Transverse colon (tissue), 4 donors: ENCODE measurements at regions not wholly inside any gene's neighbourhood (a gene's known extent, or its start where the extent isn't known, plus 50 kb on each side); places are given as distances from the start of the nearest gene placed in this dataset.
"Not testable (repeated sequence)": the region's sequence is repeated elsewhere in the genome, so short reads cannot be mapped to it uniquely, and the experiment has no call there.

Experiments used
- DNase-seq: peaks from one replicate; pipeline ENCODE4 v3.0.0-alpha.2; 2019
- H3K27ac ChIP-seq, 4 donors: fragments of 200-600 bp; sonication (generic); 2 replicates each; pipeline ENCODE4 v1.5.1; 2016 to 2018; ENCODE audit warnings: inconsistent platforms in 4 of 4
- H3K27me3 ChIP-seq: fragments of 200-600 bp; sonication (generic); 2 replicates; pipeline ENCODE4 v1.5.1; 2017; ENCODE audit warnings: inconsistent platforms
- H3K36me3 ChIP-seq, 4 donors: fragments of 200-600 bp; sonication (generic); 2 replicates each; pipeline ENCODE4 v1.5.1; 2017 to 2019; ENCODE audit warnings: inconsistent platforms in 4 of 4
- H3K4me1 ChIP-seq, 4 donors: fragments of 200-600 bp; sonication (generic); 2 replicates each; pipeline ENCODE4 v1.5.1; 2017 to 2020; ENCODE audit warnings: inconsistent platforms in 4 of 4
- H3K4me3 ChIP-seq, 4 donors: fragments of 200-600 bp; sonication (generic); 1 replicate in 1 of 4; 2 replicates in 3 of 4; pipeline versions ENCODE4 v1.5.1 to v1.6.1; 2017 to 2019; ENCODE audit warnings: inconsistent platforms in 4 of 4
- H3K9me3 ChIP-seq, 2 donors: fragments of 200-600 bp; sonication (generic); 2 replicates each; pipeline ENCODE4 v1.5.1; 2017 to 2019; ENCODE audit warnings: inconsistent platforms in 2 of 2
- EP300 ChIP-seq: sonication (generic); formaldehyde crosslinking; IDR thresholded peaks from one replicate; pipeline ENCODE4 v1.6.1; 2017; ENCODE audit warnings: antibody characterized with exemption, low read depth
- POLR2A ChIP-seq: fragments of 450-650 bp; IDR thresholded peaks from one replicate; pipeline ENCODE4 v1.6.1; 2016; ENCODE audit warnings: antibody characterized with exemption, mild to moderate bottlenecking, moderate library complexity
- POLR2AphosphoS5 ChIP-seq, 3 donors: sonication (generic); formaldehyde crosslinking; IDR thresholded peaks; one replicate each; pipeline ENCODE4 v1.6.1; 2016; ENCODE audit warnings: antibody characterized with exemption in 3 of 3
- WGBS, 2 donors: methylation state at CpG; one replicate each; pipeline ENCODE4 v1.1.5; 2018; ENCODE audit warnings: low coverage in 1 of 2; 5-methylcytosine and 5-hydroxymethylcytosine counted together
- in situ Hi-C, 4 donors: fragments of 200-750 bp; cut with MboI; loops; one replicate each; pipeline versions ENCODE4 v1.15.0 to v1.15.1; 2017; ENCODE audit warnings: low sequenced_read_pairs in 3 of 4, low pct_ligation_motif_present in 1 of 4, low pct_unique_long_range_greater_than_20kb in 1 of 4
- intact Hi-C: fragments of 100-400 bp; cut with DNase I; formaldehyde crosslinking; loops from one replicate; pipeline ENCODE4 v1.15.1; 2023; ENCODE audit warnings: low total_unique reads
- TF ChIP-seq, protein P1 (sequence below), 5 experiments: fragments of 200-600 bp in 3 of 5; fragments of 450-650 bp in 2 of 5; sonication (generic) in 3 of 5; IDR thresholded peaks; 1 replicate in 2 of 5; 2 replicates in 3 of 5; pipeline ENCODE4 v1.5.1; 2016 to 2017; ENCODE audit warnings: antibody characterized with exemption in 5 of 5, inconsistent platforms in 3 of 5, mild to moderate bottlenecking in 2 of 5, moderate library complexity in 1 of 5

DNA sequence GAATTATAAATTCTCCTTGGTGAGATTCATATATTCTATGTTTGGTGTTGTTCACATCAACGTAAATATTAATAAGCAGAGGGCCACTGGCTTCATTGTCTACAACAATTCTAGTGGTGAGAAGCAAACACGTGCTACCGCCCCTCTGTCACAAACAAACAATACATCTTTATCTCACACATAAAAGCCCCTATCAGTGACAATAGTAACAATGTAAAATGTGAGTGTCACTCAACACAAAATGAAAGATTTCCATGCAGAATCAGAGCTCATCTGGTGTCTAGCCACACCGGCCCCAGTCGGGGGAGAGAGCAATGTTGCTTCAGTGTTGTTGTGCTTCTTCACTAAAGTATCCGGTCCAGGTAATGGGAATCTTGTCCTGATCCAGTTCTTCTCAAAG is 932.6 kb downstream of the SOCS6 start:
- TF ChIP-seq POLR2AphosphoS5 (IDR thresholded peaks at IDR 0.05) = no peak
- TF ChIP-seq EP300 = no peak
- no peak for TF ChIP-seq POLR2A
- TF ChIP-seq, protein P1, sequence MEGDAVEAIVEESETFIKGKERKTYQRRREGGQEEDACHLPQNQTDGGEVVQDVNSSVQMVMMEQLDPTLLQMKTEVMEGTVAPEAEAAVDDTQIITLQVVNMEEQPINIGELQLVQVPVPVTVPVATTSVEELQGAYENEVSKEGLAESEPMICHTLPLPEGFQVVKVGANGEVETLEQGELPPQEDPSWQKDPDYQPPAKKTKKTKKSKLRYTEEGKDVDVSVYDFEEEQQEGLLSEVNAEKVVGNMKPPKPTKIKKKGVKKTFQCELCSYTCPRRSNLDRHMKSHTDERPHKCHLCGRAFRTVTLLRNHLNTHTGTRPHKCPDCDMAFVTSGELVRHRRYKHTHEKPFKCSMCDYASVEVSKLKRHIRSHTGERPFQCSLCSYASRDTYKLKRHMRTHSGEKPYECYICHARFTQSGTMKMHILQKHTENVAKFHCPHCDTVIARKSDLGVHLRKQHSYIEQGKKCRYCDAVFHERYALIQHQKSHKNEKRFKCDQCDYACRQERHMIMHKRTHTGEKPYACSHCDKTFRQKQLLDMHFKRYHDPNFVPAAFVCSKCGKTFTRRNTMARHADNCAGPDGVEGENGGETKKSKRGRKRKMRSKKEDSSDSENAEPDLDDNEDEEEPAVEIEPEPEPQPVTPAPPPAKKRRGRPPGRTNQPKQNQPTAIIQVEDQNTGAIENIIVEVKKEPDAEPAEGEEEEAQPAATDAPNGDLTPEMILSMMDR (IDR thresholded peaks at IDR 0.05) = no peak
- in situ Hi-C loops = no loop called here
- WGBS, 2 donors = 85 to 94% methylated on average over 6 of the region's 6 CpGs
- Histone ChIP-seq H3K9me3 (no peaks in the 10 kb centered on the region), H3K27ac (no peak overlapping the region), H3K4me1 (no peaks in the 10 kb centered on the region), H3K4me3 (no peak overlapping the region), H3K36me3 (no peaks in the 10 kb centered on the region), H3K27me3 (no peaks in the 10 kb centered on the region)
- no peak for DNase-seq
- intact Hi-C loops = no loop called here

DNA sequence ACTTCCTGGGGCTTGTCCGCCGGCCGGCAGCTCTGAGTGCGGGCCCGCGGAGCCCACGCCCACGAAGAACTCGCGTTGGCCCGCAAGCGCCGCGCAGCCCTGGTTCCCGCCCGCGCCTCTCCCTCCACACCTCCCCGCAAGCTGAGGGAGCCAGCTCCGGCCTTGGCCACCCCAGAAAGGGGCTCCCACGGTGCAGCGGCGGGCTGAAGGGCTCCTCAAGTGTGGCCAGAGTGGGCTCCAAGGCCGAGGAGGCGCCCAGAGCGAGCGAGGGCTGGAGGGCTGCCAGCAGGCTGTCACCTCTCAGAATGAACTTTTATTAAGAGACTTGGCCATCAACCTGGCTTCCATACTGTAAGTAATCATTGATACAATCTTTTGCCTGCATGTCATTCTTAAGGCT is 923.9 kb downstream of the SOCS6 start:
- H3K27ac ChIP-seq, H3K4me1 ChIP-seq, H3K36me3 ChIP-seq, intact Hi-C loops, H3K9me3 ChIP-seq, H3K4me3 ChIP-seq, in situ Hi-C loops, DNase-seq, H3K27me3 ChIP-seq: not testable (repeated sequence)
- 93% methylated on average over 12 of the region's 26 CpGs; no CpG with 5 or more reads in 1 of the 2 donors for WGBS, 2 donors

DNA sequence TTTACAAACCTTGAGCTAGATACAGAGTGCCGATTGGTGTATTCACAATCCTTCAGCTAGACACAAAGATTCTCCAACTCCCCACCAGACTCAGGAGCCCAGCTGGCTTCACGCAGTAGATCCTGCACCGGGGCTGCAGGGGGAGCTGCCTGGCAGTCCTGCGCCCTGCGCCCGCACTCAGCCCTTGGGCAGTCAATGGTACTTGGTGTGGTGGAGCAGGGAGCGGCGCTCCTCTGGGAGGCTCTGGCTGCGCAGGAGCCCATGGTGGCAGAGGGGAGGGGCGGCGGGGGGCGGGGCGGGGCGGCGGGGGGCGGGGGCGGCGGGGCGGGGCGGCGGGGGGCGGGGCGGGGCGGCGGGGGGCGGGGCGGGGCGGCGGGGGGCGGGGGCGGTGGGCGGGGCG is 923.4 kb downstream of the SOCS6 start:
- no peaks in the 10 kb centered on the region for H3K36me3 ChIP-seq
- H3K9me3 ChIP-seq = no peaks in the 10 kb centered on the region
- no peaks in the 10 kb centered on the region for H3K27me3 ChIP-seq
- no peaks in the 10 kb centered on the region for H3K4me1 ChIP-seq
- H3K27ac ChIP-seq = no peak overlapping the region
- intact Hi-C loops (no loop called here), in situ Hi-C loops (no loop called here)
- no peak for DNase-seq
- H3K4me3 ChIP-seq = no peak overlapping the region
- WGBS, 2 donors = 100% methylated on average over 1 of the region's 33 CpGs; no CpG with 5 or more reads in 1 of the 2 donors
- TF ChIP-seq EP300 (no peak), POLR2A (no peak), POLR2AphosphoS5 (IDR thresholded peaks at IDR 0.05) (no peak)
- TF ChIP-seq, protein P1 (IDR thresholded peaks at IDR 0.05) = no peak

DNA sequence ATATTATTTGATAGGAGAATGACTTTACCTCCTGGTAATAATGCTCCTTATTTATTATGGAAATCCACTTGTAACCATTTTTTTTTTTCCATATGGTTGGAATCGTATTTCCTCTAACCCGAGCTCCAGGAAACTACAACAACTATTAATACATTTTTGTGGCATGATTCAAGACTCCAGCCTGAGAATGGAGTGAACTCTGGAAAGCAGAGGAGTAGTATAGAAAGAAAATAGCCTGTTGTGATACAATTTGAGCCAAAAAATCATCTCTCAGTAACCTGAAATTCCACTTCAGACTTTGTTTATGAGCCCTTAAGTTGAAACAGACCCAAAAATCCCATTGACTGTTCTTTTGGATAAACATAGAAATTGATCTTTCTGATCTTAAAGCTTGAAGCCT is 921.1 kb downstream of the SOCS6 start:
- intact Hi-C loops = no loop called here
- no peak for TF ChIP-seq POLR2A
- TF ChIP-seq, protein P1 (IDR thresholded peaks at IDR 0.05) = no peak
- no peak for TF ChIP-seq EP300
- no peak for TF ChIP-seq POLR2AphosphoS5 (IDR thresholded peaks at IDR 0.05)
- no peak overlapping the region for H3K27ac ChIP-seq
- in situ Hi-C loops = no loop called here
- H3K27me3 ChIP-seq = no peaks in the 10 kb centered on the region
- H3K4me3 ChIP-seq = no peak overlapping the region
- no peaks in the 10 kb centered on the region for H3K36me3 ChIP-seq
- H3K9me3 ChIP-seq = no peaks in the 10 kb centered on the region
- WGBS, 2 donors = 55 to 71% methylated on average over 2 of the region's 2 CpGs
- H3K4me1 ChIP-seq = no peaks in the 10 kb centered on the region
- DNase-seq = no peak

DNA sequence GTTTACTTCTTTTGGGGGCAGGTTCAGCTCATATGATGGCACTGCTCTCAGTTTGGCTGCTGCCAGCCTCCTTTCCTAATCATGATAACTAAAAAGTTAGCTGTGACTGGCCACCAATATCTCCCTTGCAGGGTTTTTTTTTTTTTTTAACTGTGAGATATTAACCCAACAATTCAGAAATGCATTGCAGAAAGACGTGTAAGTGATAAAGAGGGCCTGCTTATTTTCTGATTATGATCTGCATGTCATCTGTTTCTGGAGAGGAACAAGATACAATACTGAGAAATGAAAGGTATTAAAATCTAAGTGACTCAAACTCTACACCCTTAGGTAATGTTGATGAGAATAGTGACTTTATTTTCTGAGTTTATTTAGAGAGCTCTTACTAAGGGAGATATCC is 905.6 kb downstream of the SOCS6 start:
- H3K27ac ChIP-seq = no peak overlapping the region
- no peak for TF ChIP-seq POLR2A
- TF ChIP-seq POLR2AphosphoS5 (IDR thresholded peaks at IDR 0.05) = no peak
- TF ChIP-seq EP300 = no peak
- TF ChIP-seq, protein P1 (IDR thresholded peaks at IDR 0.05) = no peak
- in situ Hi-C loops (no loop called here), intact Hi-C loops (no loop called here)
- WGBS, 2 donors = 40 to 71% methylated on average over 1 of the region's 1 CpG
- H3K9me3 ChIP-seq = no peaks in the 10 kb centered on the region
- no peaks in the 10 kb centered on the region for H3K27me3 ChIP-seq
- H3K36me3 ChIP-seq = no peaks in the 10 kb centered on the region
- H3K4me1 ChIP-seq = no peaks in the 10 kb centered on the region
- DNase-seq = no peak
- no peak overlapping the region for H3K4me3 ChIP-seq
